Mesodermal cell (in vitro differentiated cells): ENCODE measurements at regions not wholly inside any gene's neighbourhood (a gene's known extent, or its start where the extent isn't known, plus 50 kb on each side); places are given as distances from the start of the nearest gene placed in this dataset.

ENCODE experiments used
- H3K27ac ChIP-seq: 2 replicates; pipeline ENCODE4 v1.7.0; 2013; ENCODE audit warnings: mild to moderate bottlenecking, low read depth, low read length, moderate library complexity; ENCODE audit not compliant: severe bottlenecking
- H3K36me3 ChIP-seq: 2 replicates; pipeline ENCODE4 v1.7.1; 2013; ENCODE audit warnings: mild to moderate bottlenecking, low read length, moderate library complexity; ENCODE audit not compliant: control insufficient read depth, insufficient read depth
- H3K4me1 ChIP-seq: one replicate; pipeline ENCODE4 v1.7.1; 2013; ENCODE audit warnings: mild to moderate bottlenecking, low read length; ENCODE audit not compliant: insufficient read depth, control insufficient read depth, poor library complexity, severe bottlenecking
- H3K4me3 ChIP-seq: 2 replicates; pipeline ENCODE4 v1.7.0; 2013; ENCODE audit warnings: low read length, control low read depth, mild to moderate bottlenecking; ENCODE audit not compliant: insufficient read depth, poor library complexity, severe bottlenecking; ENCODE audit errors: extremely low read depth
- H3K9me3 ChIP-seq: 2 replicates; pipeline ENCODE4 v1.7.1; 2013; ENCODE audit warnings: mild to moderate bottlenecking, low read length, moderate library complexity; ENCODE audit not compliant: control insufficient read depth
- WGBS, 2 experiments: methylation state at CpG; one replicate each; pipeline ENCODE4 v1.1.5; 2013; ENCODE audit warnings: missing lambda C conversion rate in 2 of 2; ENCODE audit not compliant: insufficient coverage in 2 of 2; 5-methylcytosine and 5-hydroxymethylcytosine counted together

DNA sequence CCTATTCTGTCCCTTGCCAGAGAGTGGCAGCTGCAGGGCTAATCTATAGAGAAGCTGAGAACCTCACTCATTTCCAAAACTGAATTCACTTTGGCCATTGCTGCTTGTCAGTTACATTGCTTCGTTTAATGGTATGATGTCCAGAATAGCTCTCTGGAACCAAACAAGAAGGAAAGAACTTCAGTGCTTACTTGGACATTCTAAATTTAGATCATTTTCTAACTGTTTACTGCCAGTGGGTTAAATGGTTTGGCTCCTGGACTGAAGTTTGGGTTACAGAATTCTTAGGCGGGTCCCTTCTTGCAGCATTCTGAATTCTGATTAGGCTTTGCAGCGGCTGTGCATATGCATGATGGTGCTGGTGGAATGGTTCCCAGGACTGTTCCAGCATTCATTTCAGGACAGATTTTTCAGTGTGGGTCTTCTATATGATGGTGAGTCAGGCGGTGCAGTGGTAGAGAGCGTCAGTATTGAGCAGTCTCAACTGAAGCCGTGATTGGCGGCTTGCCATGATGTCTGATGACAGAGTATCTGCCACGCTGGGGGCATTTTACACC lies 148.7 kb downstream of the DYRK2 start:
- Histone ChIP-seq H3K4me1 (peaks cover 20% of the 10 kb centered on the region), H3K36me3 (no peaks in the 10 kb centered on the region), H3K9me3 (peaks cover 1% of the 10 kb centered on the region), H3K27ac (no peak overlapping the region), H3K4me3 (no peak overlapping the region)
- 97 to 100% methylated on average over 2 to 5 of the region's 8 CpGs for WGBS, 2 experiments

DNA sequence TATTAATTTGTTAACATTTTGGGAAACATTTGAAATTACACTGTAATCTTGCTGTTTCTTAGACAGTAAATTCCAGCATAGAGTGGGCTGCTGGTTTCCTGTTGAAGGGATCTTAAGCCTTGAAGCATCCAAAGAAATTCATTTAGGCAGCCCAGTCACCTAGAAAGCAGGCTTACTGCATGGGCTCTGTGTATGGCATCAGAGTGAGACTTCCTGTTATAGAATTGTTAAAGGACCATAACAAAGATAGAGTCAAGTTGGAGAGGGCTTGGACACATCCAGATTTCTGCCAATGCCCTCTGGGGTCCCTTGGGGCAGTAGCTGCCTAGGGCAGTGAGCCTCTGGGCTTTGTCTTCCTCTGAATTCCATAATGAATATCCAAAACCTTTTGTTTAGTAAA lies 149.2 kb downstream of the DYRK2 start:
- Histone ChIP-seq H3K27ac (no peak overlapping the region), H3K4me1 (peaks cover 20% of the 10 kb centered on the region), H3K4me3 (no peak overlapping the region), H3K36me3 (no peaks in the 10 kb centered on the region), H3K9me3 (no peaks in the 10 kb centered on the region)

- 100% methylated on average over 1 of the region's 2 CpGs; no CpG with 5 or more reads in 1 of the 2 experiments for WGBS, 2 experiments
- Histone ChIP-seq H3K4me1 (peaks cover 20% of the 10 kb centered on the region), H3K4me3 (no peak overlapping the region), H3K27ac (peak overlapping the region; percentile 43), H3K36me3 (no peaks in the 10 kb centered on the region), H3K9me3 (no peaks in the 10 kb centered on the region)
Observed at GRCh38 chr12:67798768-67799167, 150.2 kb downstream of the DYRK2 start.

DNA sequence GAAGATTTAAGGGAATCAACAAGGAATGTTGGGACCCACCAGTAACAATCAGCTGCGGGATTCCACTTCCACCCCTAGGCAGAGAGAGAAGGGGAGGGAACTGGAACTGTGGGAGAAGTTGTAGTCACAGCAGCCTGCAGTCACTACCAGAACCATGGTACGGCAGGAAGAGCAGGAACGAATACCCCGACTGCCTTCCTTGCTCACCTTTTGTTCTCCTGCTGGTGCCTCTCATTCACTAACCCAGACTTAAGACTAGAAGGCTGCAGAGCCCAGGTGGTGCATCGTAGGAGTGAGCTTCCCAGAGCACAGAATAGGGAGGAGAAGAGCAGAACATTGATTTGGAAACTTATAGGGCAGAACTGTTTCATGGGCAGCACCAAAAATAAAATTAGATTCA lies 154.2 kb downstream of the DYRK2 start:
- Histone ChIP-seq H3K36me3 (no peaks in the 10 kb centered on the region), H3K27ac (no peak overlapping the region), H3K4me1 (peaks cover 14% of the 10 kb centered on the region), H3K9me3 (no peaks in the 10 kb centered on the region), H3K4me3 (no peak overlapping the region)
- WGBS, 2 experiments: 73 to 83% methylated on average over 3 to 4 of the region's 5 CpGs

- H3K27ac ChIP-seq: no peak overlapping the region
- H3K36me3 ChIP-seq: no peaks in the 10 kb centered on the region
- 88 to 90% methylated on average over 1 to 2 of the region's 4 CpGs for WGBS, 2 experiments
- no peaks in the 10 kb centered on the region for H3K9me3 ChIP-seq
- H3K4me3 ChIP-seq: no peak overlapping the region
- H3K4me1 ChIP-seq: peaks cover 17% of the 10 kb centered on the region
Observed at GRCh38 chr12:67803278-67803993, 154.9 kb downstream of the DYRK2 start.

DNA sequence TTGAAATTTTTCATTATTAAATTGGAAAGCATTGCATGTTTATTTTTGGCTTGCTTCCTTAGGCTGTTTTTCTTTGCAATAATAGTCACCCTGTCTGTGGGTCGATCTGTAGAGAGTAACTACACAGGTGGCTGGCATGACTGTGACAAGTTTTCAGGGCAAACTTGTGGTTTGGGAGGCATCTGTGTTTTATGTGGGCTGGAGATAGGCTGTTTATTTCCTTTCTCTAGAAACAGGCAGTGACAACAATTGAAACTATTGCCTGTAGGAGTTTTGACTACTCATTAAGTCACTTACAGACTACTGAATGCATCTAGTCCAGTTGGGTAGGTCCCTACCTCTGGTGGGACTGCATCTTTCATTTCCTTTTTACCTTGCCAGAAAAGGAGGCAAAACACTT lies 155.6 kb downstream of the DYRK2 start:
- Histone ChIP-seq H3K27ac (no peak overlapping the region), H3K36me3 (no peaks in the 10 kb centered on the region), H3K4me3 (no peak overlapping the region), H3K9me3 (no peaks in the 10 kb centered on the region), H3K4me1 (peaks cover 12% of the 10 kb centered on the region)
- WGBS, 2 experiments: 91 to 100% methylated on average over 1 of the region's 1 CpG

- peak overlapping the region; percentile 54 for H3K27ac ChIP-seq
- H3K4me3 ChIP-seq: no peak overlapping the region
- H3K9me3 ChIP-seq: no peaks in the 10 kb centered on the region
- WGBS, 2 experiments: 83 to 84% methylated on average over 3 to 5 of the region's 5 CpGs
- no peaks in the 10 kb centered on the region for H3K36me3 ChIP-seq
- H3K4me1 ChIP-seq: peaks cover 8% of the 10 kb centered on the region
Observed at GRCh38 chr12:67807814-67808213, 159.3 kb downstream of the DYRK2 start.

DNA sequence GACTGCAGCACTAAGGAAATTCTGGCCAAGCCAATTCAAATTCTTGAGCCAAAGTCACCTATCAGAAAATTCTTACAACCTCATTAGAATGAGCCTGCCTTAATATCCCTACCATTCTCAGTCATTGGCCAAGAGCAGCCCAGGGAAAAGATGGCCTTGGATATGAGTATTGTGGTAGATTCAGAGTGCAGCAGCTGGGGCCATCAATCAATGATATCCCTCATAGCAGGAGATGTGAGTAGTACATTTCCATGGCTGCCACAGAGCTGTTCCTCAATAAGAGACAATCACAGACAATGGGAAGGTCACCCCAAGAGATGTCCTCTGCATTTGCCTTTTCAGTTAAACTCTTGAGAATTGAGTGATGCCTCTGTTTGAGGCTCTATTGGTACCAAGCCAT lies 161.6 kb downstream of the DYRK2 start:
- Histone ChIP-seq H3K27ac (no peak overlapping the region), H3K9me3 (peaks cover 1% of the 10 kb centered on the region), H3K36me3 (no peaks in the 10 kb centered on the region), H3K4me3 (no peak overlapping the region), H3K4me1 (peaks cover 8% of the 10 kb centered on the region)

GRCh38 chr12:67811437-67812361 lies 163.2 kb downstream of the DYRK2 start:
- Histone ChIP-seq H3K27ac (no peak overlapping the region), H3K36me3 (no peaks in the 10 kb centered on the region), H3K4me1 (peaks cover 8% of the 10 kb centered on the region), H3K4me3 (no peak overlapping the region), H3K9me3 (peaks cover 6% of the 10 kb centered on the region)
- no CpG with 5 or more reads among the region's 1 CpG for WGBS, 2 experiments

DNA sequence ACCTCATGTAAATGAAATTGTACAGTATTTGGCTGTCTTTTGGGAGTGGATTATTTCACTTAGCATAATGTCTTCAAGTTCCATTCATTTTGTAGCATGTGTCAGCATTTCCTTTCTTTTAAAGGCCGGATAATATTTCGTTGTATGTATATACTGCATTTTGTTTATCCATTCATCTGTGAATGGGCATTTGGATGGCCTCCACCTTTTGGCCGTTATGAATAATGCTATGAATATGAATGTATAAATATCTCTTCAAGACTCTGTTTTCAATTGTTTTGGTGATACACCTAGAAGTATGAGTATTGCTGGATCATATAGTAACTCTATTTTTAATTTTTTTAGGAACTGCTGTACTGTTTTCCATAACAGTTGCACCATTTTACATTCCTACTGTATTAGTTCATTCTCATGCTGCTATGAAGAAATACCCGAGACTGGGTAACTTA lies 164.9 kb downstream of the DYRK2 start:
- H3K36me3 ChIP-seq: no peaks in the 10 kb centered on the region
- no peaks in the 10 kb centered on the region for H3K4me1 ChIP-seq
- 86% methylated on average over 1 of the region's 4 CpGs; no CpG with 5 or more reads in 1 of the 2 experiments for WGBS, 2 experiments
- H3K9me3 ChIP-seq: peaks cover 6% of the 10 kb centered on the region
- H3K4me3 ChIP-seq: no peak overlapping the region
- no peak overlapping the region for H3K27ac ChIP-seq
